ENCODE measurements at regions not wholly inside any gene's neighbourhood (a gene's known extent, or its start where the extent isn't known, plus 50 kb on each side); places are given as distances from the start of the nearest gene placed in this dataset.

DNA sequence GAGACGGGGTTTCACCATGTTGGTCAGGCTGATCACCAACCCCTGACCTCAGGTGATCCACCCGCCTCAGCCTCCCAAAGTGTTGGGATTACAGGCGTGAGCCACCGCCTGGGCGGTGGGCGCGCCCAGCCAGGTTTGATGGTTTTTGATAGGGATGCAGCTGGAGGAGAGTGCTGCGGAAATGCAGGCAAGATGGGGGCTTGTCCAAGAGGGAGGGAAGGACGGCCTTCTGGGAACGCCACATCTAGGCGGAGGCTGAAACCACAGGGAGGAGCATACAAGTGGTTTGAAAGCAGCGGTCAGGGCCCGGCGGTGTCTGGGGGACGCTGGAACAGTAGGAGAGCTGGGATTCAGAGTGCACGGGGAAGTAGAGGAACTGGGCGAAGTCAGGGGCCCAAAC lies 134.6 kb downstream of the VRK1 start:
- no peak for DNase-seq (ENCODE audit: low read depth)

DNA sequence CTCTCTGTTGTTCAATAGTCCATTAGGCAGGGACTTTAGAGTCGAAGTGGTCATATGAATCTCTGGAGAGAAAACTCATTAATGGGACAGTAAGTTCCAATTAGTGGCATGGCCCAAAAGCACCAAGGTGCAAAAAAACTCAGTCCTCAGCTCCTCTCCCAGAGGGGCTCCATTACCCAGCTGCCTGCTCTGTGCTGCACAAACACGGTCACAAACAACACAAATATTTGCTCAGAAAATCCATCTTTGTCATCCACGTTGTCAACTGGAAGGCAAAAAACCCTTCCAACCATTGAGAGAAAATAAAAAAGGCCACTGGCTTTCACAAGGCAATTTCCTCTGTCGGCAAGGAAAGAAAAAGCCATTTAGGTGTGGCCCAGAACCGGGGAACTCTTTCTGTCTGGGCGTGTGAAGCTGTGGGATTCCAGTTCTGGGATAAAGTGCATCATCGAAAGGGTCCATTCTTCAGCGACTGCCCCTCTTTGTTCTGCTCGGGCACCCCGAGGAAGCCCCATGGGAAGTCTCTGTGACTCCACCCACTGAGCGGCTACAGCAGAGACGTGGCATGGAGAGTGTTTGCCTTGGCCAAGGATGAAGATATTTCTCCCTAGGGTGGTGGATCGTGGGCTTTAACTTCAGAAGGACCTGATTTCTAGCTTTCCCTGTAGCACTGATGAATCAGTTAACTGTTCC lies 137.6 kb downstream of the VRK1 start:
- DNase-seq (ENCODE audit: low read depth): no peak

DNA sequence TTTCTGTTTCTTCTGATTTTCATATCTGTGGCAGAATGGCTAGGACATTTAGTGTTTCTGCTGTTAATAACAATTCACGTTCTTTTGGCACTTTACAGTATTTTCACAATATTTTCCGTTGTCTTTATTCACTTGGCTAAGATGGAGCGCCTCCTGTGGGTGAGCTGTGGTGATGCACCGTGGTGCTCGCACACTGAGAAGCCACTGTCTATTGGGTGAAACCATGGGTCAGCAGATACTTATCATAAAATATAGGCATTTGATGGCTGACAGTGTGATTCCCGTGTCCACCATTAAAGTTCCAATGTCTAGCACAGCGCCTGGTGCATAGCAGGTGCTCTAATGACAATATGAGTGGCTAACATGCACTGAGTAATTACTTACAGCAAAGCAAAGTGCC lies 141.8 kb downstream of the VRK1 start:
- no peak for DNase-seq (ENCODE audit: low read depth)

DNA sequence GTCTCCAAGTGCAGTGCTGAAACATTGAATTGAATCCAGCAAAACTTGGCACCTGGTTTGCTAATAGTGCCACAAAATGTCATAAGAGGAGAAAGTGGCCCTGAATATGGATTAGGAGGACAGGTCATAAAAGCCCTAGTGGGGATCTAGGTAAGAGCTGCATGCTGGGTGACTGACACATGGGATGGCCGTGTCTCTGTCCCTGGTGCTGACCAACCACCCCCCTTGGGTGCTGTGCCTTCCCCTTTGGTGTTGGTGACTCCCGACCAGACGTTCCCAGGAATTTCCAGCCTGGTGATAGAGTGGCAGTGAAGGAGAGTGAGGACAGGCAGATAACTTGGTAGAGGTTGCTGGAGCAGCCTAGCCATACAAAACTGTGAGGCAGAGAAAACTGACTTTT lies 142.8 kb downstream of the VRK1 start:
- DNase-seq (ENCODE audit: low read depth): no peak

DNA sequence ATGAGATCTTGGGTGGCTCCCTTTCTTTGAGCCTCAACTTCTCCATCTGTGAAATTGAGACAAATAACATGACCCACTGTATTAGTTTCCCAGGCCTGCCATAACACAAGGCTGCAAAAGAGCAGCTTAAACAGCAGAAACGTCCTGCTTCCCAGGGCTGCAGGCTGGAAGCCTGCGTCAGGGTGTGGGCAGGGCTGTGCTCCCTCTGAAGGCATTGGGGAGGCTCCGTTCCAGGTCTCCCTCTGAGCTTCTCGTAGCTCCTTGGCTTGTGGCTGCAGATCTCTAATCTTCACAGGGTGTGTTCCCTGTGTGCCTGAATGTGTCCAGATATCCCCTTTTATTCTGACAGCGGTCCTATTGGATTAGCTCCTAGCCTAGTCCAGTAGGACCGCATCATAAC lies 147.1 kb downstream of the VRK1 start:
- no peak for DNase-seq (ENCODE audit: low read depth)

DNA sequence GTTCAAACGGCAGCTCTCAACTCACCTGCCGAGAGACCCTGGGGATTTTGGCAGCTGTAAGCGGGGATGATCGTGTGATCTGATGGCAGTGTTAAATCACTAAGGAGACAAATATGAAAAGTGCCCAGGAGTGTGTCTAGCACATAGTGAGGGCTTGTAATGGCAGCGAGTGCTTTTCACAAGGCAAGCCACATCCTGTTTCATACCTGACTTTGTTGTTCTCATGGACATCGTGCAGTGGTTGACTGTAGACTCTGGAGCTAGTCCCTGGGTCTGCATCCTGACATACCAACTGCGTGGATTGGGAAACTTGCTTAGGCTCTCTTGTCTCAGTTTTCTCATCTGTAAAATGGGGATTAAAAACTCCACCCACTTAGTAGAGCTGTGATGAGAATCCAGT lies 148.5 kb downstream of the VRK1 start:
- no peak for DNase-seq (ENCODE audit: low read depth)

DNA sequence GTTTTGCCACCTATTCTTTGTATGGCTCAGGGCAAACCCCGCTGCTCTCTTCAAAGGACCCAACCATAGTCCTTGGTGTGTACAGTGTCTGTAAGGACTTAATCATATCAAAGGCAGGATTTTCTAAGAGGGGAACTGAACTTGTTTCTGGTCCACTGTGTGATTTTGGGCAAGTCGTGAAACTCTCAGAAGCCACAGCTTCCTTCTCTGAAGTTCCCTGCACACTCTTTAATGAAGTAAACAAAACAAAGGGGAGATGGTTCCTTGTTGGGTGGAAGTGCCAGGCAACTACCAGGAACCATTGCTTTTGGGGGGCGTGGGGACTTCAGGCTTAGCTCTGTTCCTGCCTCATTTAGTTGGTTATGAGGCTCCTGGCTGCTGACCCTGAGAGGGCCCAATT lies 152.4 kb downstream of the VRK1 start:
- DNase-seq (ENCODE audit: low read depth): no peak

DNA sequence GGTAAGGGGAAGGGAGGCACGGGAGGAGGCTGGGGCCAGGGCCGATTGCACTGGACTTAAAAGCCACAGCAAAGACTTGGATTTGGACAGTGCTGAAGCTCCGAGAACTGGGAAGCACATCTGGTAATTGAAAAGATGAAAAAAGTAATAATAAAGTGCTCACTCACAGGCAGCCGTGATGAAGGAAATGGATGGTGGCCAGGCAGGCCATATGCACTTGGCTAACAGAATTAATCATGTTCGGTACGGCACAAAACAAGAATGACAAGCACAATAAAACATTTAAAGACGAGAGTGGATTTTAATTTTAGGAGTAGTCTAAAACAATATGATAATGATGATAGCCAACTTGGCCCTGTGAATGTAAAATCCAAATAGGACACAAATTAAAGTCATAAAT lies 154.3 kb downstream of the VRK1 start:
- no peak for DNase-seq (ENCODE audit: low read depth)

DNA sequence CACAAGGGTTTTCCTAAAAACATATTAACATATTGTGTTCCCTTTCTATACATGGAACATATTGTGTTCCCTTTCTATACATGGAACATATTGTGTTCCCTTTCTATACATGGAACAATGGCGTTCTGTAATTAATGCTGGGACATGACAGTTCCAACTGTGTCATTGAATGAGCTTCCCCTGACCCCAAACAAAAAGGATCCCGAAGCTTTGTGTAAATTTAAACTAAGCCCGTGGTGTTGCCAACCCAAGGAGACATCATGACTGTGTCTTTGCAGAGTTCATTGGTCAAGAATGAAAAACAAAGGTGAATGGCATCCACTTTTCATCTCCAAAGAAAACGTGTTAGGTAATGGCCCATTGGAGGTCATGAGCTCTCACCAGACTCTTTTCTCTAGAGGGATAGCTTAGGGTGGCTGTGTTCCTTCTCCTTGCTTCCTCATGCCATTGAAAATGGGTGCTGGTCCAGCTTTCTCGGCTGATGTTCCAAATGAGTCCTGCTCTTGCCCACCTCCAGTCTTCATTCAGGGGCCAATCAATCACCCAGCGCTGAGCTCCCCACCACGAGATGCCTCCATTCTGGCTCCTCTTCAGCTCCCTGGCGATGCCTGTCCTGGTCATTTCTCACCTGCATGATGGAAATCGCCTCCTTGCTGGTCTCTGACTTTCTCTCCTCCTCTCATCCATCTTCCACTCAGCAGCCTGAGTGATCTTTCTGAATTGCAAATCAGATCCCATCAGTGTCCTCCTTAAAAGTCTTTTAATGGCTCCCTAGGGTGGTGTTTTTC lies 156.1 kb downstream of the VRK1 start:
- DNase-seq (ENCODE audit: low read depth): no peak

DNA sequence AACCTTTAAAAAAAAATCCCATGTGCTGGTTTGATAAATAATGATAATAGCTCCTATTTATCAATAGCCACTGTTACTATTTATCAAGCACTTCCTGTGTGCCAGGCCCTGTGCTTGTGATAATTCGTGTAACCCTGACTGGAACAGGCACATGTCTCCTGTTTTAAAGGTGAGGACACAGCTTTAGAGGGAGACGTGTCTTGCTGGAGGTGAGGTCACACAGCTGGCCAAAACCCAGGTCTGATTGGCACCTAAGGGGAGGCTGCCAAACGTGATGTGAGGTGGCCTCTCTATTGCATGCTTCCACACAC lies 156.6 kb downstream of the VRK1 start:
- no peak for DNase-seq (ENCODE audit: low read depth)

DNA sequence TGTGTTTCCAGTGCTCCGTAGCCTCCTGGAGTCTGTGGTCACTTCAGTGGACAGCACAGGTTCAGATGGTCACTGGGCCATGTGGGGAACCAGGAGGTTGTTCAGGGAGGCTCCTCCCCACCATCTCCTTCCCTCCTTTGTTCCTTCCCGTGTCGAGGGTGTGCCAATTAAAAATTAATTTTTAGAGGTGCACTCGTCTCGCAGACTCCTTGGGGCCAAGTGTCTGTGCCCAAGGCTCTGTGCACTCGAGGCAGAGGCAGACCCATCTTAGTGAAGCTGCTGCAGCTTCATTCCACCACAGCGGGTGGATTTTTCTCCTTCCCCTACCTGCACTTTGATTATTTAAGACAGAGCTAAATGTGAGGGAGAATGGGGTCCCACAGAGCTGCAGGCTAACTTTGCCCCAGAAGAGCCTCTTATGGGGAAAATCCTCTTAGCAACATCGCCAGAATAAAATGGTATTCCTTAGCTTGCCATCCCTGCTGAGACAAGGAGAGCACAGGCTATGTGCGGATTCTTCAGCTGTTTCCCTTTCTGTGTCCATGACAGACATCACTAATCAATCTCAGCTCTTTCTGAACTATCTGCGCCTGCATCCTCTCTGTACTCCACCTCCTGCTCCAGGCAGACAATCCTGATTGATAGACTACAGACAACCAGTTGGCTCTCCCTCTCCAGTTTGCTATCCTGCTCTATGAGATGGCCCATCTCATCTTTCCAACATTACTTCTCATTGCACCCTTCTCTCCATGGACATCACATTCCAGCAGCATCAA lies 159.5 kb downstream of the VRK1 start:
- no peak for DNase-seq (ENCODE audit: low read depth)

DNA sequence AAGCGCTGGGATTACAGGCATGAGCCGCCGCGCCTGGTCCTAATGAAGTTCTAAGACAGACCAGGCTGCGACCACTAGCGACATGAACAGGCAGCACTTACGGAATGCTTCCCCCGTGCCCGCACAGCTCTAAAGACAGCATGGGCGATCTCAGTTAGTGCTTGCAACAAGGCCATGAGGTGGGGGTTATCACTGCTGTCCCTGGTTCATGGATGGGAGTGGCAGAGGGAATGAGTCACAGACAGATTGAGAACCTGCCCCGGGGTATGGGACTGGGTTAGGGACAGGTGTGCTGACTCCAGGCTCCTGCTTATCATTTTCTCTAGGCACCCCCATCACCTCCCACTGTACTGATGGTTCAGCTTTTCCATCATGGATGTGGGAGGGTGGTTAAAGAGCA lies 160.9 kb downstream of the VRK1 start:
- no peak for DNase-seq (ENCODE audit: low read depth)

DNA sequence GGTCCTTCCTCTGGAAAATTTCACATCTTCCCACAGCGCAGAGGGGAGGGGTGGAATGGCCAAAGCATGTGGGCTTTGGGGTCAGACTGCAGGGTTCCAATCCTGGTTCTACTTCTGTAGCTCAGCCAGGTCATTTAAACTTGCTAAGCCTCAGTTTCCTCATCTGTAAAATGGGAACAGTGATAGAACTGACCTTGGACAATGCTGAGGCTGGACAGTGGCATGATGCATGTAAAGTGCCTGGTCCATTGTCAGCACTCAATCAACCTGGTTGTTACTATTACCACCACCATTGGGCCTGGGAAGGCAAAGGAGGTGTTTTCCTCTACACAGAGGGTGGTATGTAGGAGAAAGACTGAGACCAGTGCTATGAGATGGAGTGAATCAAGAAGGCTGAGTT lies 162.8 kb downstream of the VRK1 start:
- DNase-seq (ENCODE audit: low read depth): no peak

DNA sequence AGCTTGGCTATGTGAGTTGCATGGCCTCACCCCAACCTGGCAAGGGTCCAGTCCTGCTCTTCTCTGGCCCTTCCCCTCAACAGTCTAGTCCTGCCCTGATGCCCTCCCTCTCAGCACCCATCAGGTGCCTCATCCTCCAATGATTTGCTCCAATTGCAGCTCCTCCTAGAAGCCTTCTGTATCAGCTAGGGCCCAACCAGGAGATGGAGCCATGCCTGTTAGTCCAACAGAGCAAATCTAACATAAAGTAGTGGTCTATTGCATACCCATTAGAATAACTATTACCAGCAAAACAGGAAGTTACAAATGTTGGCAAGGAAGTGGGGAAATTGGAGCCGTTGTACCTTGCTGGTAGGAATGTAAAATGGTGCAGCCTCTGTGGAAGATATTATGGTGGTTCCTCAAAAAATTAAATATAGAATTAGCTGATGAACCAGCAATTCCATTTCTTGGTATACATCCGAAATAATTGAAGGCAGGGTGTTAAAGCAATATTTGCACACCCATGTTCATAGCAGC lies 163.5 kb downstream of the VRK1 start:
- no peak for DNase-seq (ENCODE audit: low read depth)

DNA sequence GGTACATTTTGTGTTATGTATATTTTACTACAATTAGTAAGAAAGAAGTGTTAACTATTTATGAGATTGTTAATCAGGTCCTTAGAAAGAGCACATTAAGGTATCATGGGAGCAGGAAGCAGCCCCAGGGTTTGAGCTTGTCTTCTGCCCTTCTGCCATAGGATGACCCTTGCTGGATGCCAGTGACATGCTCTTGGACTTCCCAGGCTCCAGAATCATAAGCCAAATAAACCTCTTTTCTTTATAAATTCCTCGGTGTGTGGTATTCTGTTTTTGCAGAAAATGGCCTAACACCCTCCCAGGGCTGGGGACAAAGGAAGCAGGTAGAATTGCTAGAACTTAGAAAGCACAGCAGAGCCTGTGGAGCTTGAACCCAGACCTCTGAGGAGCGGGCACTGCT lies 164.7 kb downstream of the VRK1 start:
- DNase-seq (ENCODE audit: low read depth): no peak

DNA sequence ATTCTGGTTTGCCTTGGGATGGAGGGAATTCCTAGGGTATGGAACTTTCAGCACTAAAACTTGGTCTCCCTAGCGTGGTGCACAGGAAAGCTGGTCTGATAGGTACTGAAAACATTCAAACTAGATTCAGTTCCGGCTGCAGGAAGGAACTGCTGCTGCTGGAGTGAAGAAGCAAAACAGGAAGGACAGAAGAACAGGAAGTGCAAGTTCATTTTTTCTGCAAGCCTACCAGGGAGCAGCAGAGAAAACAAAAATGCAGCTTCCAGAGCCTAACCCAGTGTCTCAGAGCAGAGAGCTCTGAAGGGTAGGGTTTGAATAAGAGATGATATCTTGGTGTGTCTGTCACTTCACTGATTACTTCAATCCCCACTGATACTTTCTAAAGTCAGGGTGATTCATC lies 165.2 kb downstream of the VRK1 start:
- no peak for DNase-seq (ENCODE audit: low read depth)

DNA sequence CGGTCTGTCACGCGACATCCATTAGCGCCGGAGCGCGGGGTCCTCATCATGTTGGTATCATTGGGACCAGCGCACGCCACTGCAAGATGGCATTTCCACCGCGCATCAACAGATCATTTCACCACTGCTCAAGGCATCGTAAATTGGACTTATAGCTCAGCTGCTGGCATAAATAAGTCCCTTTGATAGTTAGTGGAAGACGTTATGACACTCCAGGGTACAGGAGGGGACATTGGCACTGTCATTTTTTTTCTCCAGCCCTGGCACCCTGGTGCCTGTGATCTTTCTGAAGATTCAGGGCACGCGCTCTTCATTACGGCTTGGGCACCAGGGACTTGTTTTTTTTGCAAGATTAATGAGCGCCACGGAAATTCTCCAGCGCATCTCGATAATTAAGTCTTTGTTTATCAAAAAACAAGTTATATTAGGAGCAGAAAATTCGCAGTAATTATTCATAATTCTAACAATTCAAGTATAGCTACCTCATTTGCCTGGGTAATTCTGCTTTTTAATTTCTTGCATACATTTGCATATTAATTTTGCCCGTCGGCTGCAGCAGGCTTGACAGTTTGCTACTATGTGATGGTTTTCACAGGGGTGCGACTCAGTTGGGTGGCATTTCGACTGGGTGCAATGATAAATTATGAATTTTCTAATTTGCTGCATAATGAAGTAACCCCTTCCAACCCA lies 167.7 kb downstream of the VRK1 start:
- DNase-seq (ENCODE audit: low read depth): no peak

DNA sequence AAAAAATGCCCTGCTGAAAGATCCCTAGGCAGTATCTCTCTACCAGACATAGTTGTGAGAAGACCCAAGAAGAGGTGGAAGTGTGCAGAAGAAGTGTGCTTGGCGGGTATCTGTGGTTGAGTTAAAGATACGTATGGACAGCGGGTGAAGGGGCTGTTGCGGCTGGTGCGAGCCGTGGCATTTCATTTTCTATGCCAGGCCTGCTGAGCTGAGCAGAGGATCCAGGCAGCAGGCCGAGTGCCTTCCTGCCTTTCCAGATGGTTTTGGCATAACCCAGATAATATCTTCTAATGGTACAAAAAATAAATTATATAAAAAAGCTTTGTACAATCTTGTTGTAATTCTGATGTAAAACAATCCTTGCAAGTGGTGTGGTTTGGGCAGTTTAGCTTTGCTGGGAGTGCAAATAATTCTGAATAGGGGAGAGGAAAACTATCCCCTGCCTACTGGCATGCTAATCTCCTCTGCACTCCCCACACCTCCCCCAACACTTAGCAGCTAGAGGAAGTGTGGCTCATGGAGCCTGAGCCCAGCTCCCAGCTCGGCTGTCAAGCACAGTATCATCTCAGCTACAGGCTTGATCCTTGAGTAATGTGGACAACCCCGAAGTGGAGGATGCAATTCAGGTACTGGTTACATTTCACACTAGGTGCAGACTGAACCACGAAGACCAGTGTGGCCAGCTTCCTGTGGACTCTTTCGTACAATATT lies 168.9 kb downstream of the VRK1 start:
- DNase-seq (ENCODE audit: low read depth): no peak

DNA sequence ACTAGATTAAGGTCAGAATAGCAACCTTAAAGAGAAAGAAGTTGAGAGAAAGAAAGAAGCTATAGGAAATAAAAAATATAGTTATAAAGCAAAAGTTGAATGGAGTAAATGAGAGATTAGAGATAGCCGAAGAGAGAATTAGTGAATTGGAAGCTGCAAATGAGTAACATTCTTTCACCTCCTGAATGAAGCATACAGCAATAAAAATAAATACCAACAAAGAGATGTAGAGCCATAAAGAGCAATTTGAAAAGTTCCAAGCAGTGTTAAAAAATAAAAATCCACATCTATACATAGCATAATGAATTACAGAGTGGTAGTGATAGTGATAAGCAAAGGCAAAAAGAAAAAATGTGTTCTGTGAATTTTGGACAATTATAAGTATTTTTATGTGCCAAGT lies 177.9 kb downstream of the VRK1 start:
- DNase-seq (ENCODE audit: low read depth): no peak

DNA sequence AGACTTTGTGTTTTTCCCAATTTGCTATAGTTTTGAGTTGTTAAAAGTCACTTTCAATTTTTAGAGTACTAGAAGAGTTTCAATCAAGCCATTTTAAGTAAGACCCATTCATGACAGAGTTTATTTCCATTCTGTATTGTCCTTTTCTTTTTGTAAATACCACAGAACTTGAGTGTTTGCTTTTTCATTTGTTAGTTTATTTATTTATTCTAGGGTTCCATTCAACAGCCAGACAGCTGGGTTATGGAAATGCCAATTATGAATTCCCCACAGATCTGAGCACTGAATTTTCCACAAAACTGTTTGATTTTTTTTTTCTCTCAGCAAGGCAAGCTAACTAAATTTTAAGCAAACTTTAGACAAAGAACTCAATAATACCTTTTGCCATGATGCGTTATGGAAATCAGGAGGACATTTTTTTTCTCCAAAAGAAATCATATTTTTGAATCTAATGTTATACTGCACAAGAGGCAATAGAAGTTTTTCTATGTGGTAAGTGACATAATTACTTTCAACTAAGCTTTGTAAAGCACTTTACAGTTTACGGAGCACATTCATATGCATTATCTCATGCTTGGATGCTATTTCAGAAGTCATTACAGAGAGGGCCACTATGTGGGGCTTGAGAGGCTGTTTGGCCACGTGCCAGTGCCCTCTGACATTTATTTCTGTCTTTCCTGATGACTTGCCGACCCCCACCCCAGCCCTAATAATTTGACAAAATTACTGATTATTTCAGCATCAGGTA lies 181.5 kb downstream of the VRK1 start:
- no peak for DNase-seq (ENCODE audit: low read depth)

DNA sequence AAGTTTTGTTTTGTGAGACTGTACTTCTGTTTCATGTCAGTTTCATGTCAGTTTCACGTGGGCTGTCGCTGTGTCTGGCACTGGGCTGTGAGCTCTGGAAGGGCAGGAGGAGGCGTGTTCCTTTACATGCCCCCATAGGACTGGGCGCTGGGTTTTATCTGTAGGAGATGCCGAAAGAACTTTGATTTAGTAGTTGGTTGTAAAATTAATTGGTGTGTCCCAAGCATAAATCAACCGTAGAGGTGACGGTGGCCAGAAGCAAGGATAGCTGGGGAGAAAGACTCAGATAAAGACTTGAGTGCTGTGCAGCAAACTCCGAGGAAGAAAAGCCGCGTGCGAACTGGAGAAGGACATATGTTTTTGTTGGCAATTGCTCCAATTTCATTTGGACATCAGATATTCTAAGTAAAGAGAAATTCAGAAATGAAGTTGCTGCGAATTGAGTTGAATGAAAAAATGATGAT lies 182.5 kb downstream of the VRK1 start:
- no peak for DNase-seq (ENCODE audit: low read depth)
